Colonic mucosa (tissue), 4 donors: ENCODE measurements at regions not wholly inside any gene's neighbourhood (a gene's known extent, or its start where the extent isn't known, plus 50 kb on each side); places are given as distances from the start of the nearest gene placed in this dataset.

Experiments
- DNase-seq: peaks from one replicate; pipeline ENCODE4 v3.0.0-alpha.2; 2020
- H3K27ac ChIP-seq: fragments of 200-600 bp; one replicate; pipeline ENCODE4 v1.8.0; 2021
- H3K27me3 ChIP-seq: fragments of 200-600 bp; one replicate; pipeline ENCODE4 v1.8.0; 2021
- H3K36me3 ChIP-seq: fragments of 200-600 bp; one replicate; pipeline ENCODE4 v1.8.0; 2021
- H3K4me1 ChIP-seq: fragments of 200-600 bp; one replicate; pipeline ENCODE4 v1.8.0; 2021; ENCODE audit warnings: mild to moderate bottlenecking
- H3K4me3 ChIP-seq: fragments of 200-600 bp; one replicate; pipeline ENCODE4 v1.8.0; 2021
- H3K9ac ChIP-seq, 2 donors: one replicate each; pipeline ENCODE4 v1.7.0; 2013; ENCODE audit warnings: control low read depth in 2 of 2, low read depth in 2 of 2, low read length in 2 of 2
- H3K9me3 ChIP-seq: fragments of 200-600 bp; one replicate; pipeline ENCODE4 v1.8.0; 2021
- intact Hi-C: fragments of 100-400 bp; cut with DNase I; formaldehyde crosslinking; loops from one replicate; pipeline ENCODE4 v1.14.1; 2022
- TF ChIP-seq, protein P1 (sequence below): fragments of 200-600 bp; IDR thresholded peaks from one replicate; pipeline ENCODE4 v1.8.0; 2022; ENCODE audit warnings: antibody characterized with exemption, mild to moderate bottlenecking
- donor health status: healthy.
- donor health status: DM: no; HTN: no; CAD: no.
- donor health status: DM: no; HTN: no; CAD: no.

DNA sequence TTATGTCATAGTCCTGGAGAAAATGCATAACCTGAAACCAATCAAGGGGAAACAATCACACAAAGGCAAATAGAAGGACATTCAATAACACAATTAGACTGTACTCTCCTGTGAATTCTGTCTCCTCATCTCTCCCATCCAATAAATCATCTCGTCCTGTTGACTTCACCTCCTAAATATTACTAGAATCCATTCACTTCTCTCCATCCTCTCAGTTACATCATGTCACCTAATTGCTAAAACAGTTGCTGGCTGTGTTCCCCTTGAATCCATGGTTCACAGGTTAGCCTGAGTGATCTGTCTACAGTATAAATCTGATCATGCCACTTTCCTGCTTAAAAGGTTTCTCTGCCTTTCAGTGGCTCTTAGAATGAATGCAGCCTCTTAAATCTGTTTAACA, 220.2 kb downstream of the TGFB2 start:
- no peaks in the 10 kb centered on the region for H3K4me1 ChIP-seq
- no peaks in the 10 kb centered on the region for H3K27me3 ChIP-seq
- H3K4me3 ChIP-seq = no peak overlapping the region
- no peak overlapping the region for H3K27ac ChIP-seq
- H3K36me3 ChIP-seq = no peaks in the 10 kb centered on the region
- intact Hi-C loops = no loop called here
- H3K9ac ChIP-seq = no peak overlapping the region
- no peaks in the 10 kb centered on the region for H3K9me3 ChIP-seq
- DNase-seq = no peak
- TF ChIP-seq, protein P1, sequence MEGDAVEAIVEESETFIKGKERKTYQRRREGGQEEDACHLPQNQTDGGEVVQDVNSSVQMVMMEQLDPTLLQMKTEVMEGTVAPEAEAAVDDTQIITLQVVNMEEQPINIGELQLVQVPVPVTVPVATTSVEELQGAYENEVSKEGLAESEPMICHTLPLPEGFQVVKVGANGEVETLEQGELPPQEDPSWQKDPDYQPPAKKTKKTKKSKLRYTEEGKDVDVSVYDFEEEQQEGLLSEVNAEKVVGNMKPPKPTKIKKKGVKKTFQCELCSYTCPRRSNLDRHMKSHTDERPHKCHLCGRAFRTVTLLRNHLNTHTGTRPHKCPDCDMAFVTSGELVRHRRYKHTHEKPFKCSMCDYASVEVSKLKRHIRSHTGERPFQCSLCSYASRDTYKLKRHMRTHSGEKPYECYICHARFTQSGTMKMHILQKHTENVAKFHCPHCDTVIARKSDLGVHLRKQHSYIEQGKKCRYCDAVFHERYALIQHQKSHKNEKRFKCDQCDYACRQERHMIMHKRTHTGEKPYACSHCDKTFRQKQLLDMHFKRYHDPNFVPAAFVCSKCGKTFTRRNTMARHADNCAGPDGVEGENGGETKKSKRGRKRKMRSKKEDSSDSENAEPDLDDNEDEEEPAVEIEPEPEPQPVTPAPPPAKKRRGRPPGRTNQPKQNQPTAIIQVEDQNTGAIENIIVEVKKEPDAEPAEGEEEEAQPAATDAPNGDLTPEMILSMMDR = no peak

DNA sequence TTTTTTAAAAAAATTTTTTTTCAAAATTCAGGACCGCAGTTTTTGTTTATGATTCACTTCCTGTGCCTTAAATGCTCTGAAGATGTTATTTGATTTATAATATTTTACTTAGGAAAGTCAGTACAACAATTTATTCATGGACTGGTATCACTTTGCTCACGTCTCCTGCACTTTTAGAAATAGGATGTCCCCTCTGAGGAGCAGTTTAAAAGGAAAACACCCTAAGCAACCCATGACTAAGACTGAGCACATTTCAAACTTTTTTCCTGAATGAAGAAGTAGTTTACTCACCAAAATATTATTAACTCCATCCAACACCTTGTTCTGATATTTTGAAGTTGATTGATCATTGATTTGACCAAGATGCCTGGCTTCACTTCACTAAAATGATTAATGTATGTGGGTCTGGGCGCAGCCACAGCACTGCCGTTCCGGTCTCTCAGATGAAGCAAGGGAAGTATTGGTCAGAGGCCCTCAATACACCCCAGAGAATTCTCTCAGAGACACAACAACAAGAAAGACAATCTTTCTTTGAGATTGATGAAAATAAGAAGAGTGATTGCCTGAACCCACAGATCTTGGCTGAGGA, 223.9 kb downstream of the TGFB2 start:
- Histone ChIP-seq H3K4me1 (no peaks in the 10 kb centered on the region), H3K4me3 (no peak overlapping the region), H3K9ac (no peak overlapping the region), H3K27me3 (no peaks in the 10 kb centered on the region), H3K27ac (no peak overlapping the region), H3K36me3 (no peaks in the 10 kb centered on the region), H3K9me3 (no peaks in the 10 kb centered on the region)
- DNase-seq = no peak
- TF ChIP-seq, protein P1 = no peak
- intact Hi-C loops = no loop called here

DNA sequence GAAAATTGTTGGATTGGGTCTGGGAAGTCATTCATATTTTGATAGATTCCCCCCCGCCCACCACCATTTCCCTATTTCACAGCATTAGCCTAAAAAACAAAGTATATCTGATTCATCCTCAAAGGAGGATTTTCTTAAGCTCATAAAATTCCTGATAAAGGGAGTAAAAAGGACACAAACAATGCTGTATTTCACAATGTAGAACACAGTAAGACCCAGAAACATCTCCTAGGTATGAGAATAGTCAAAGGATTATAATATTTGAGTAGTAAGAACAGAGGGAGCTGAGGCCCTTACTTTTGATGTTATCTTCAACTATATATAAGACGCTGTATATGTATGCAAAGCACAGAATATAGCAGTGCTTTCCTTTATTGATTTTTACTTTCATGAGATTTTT, 225.3 kb downstream of the TGFB2 start:
- no peaks in the 10 kb centered on the region for H3K4me1 ChIP-seq
- intact Hi-C loops = no loop called here
- no peak overlapping the region for H3K4me3 ChIP-seq
- H3K36me3 ChIP-seq = no peaks in the 10 kb centered on the region
- TF ChIP-seq, protein P1 = no peak
- H3K27ac ChIP-seq = no peak overlapping the region
- DNase-seq = no peak
- H3K9ac ChIP-seq = no peak overlapping the region
- H3K27me3 ChIP-seq = no peaks in the 10 kb centered on the region
- no peaks in the 10 kb centered on the region for H3K9me3 ChIP-seq

- DNase-seq = no peak
- intact Hi-C loops = no loop called here
- H3K4me1 ChIP-seq = no peaks in the 10 kb centered on the region
- TF ChIP-seq, protein P1 = no peak
- H3K4me3 ChIP-seq = no peak overlapping the region
- no peak overlapping the region for H3K27ac ChIP-seq
- H3K9ac ChIP-seq = no peak overlapping the region
- no peaks in the 10 kb centered on the region for H3K9me3 ChIP-seq
- no peaks in the 10 kb centered on the region for H3K27me3 ChIP-seq
- H3K36me3 ChIP-seq = no peaks in the 10 kb centered on the region
Measured at GRCh38 chr1:218571491-218571890, 226.4 kb downstream of the TGFB2 start.

- no peaks in the 10 kb centered on the region for H3K9me3 ChIP-seq
- H3K36me3 ChIP-seq = no peaks in the 10 kb centered on the region
- no peaks in the 10 kb centered on the region for H3K4me1 ChIP-seq
- H3K27ac ChIP-seq = no peak overlapping the region
- no peak overlapping the region for H3K4me3 ChIP-seq
- intact Hi-C loops = no loop called here
- H3K9ac ChIP-seq = no peak overlapping the region
- H3K27me3 ChIP-seq = no peaks in the 10 kb centered on the region
- DNase-seq = no peak
- TF ChIP-seq, protein P1 = no peak
Measured at GRCh38 chr1:218572050-218572449, 226.9 kb downstream of the TGFB2 start.
